KMS-11 (cell line): ENCODE measurements at regions not wholly inside any gene's neighbourhood (a gene's known extent, or its start where the extent isn't known, plus 50 kb on each side); places are given as distances from the start of the nearest gene placed in this dataset.

Experiments
- H2AFZ ChIP-seq: fragments of 200-600 bp; sonication (generic); 2 replicates; pipeline ENCODE4 v1.6.1; 2016; ENCODE audit warnings: antibody characterized with exemption, mixed run types, low read depth
- H3K27ac ChIP-seq: fragments of 200-600 bp; sonication (generic); 2 replicates; pipeline ENCODE4 v1.6.1; 2016; ENCODE audit warnings: mild to moderate bottlenecking, mixed run types
- H3K27me3 ChIP-seq: fragments of 200-600 bp; sonication (generic); 2 replicates; pipeline ENCODE4 v1.6.1; 2017; ENCODE audit warnings: mild to moderate bottlenecking, low read depth, mixed run types, moderate library complexity; ENCODE audit not compliant: insufficient read depth
- H3K36me3 ChIP-seq: fragments of 200-600 bp; sonication (generic); 2 replicates; pipeline ENCODE4 v1.6.1; 2017; ENCODE audit warnings: mild to moderate bottlenecking, mixed run types; ENCODE audit not compliant: insufficient read depth
- H3K4me1 ChIP-seq: fragments of 200-600 bp; sonication (generic); 2 replicates; pipeline ENCODE4 v1.6.1; 2016; ENCODE audit warnings: mild to moderate bottlenecking, low read depth, mixed run types; ENCODE audit not compliant: poor library complexity, severe bottlenecking
- H3K4me2 ChIP-seq: fragments of 200-600 bp; sonication (generic); 2 replicates; pipeline ENCODE4 v1.7.0; 2016; ENCODE audit warnings: mild to moderate bottlenecking, mixed run types
- H3K4me3 ChIP-seq: fragments of 200-600 bp; sonication (generic); IDR thresholded peaks from 2 replicates; pipeline ENCODE4 v1.6.1; 2017; ENCODE audit warnings: low read depth, low read length, mixed read lengths; ENCODE audit not compliant: insufficient read depth
- H3K79me2 ChIP-seq: fragments of 200-600 bp; sonication (generic); 2 replicates; pipeline ENCODE4 v1.6.1; 2016; ENCODE audit warnings: low read depth, mixed run types; ENCODE audit not compliant: insufficient read depth
- H3K9ac ChIP-seq: fragments of 200-600 bp; sonication (generic); 2 replicates; pipeline ENCODE4 v1.6.1; 2016; ENCODE audit warnings: mild to moderate bottlenecking, mixed run types
- H4K20me1 ChIP-seq: fragments of 200-600 bp; sonication (generic); 2 replicates; pipeline ENCODE4 v1.6.1; 2016; ENCODE audit warnings: mild to moderate bottlenecking, mixed run types; ENCODE audit not compliant: insufficient read depth
- CTCF ChIP-seq: fragments of 200-600 bp; sonication (generic); conservative IDR thresholded peaks from 2 replicates; pipeline ENCODE4 v1.6.1; 2017; ENCODE audit warnings: low read depth, mild to moderate bottlenecking, antibody characterized with exemption, low read length, moderate library complexity, mixed read lengths

DNA sequence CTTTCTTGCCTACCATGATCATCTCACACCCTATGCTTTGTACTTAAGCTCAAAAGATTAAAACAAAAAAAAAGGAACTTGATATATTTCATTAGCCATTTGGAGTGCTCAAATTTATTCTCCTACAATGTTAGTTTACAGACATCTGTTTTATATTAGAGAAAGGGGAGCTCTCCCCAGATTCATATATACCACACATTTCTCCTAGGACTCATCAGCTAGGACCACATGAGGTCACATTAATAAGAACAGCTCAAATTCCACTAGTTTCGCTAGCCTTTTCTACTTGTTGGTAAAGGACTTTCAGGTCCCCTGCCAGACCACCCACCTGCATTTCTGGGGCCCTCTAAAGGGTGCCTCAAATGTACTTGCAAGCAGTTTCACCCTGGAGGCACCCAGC lies 151.2 kb upstream of the MMADHC start:
- TF ChIP-seq CTCF: no peak
- Histone ChIP-seq H3K9ac (no peak overlapping the region), H3K36me3 (no peaks in the 10 kb centered on the region), H3K79me2 (no peaks in the 10 kb centered on the region), H3K4me3 (no peak overlapping the region), H3K27ac (no peak overlapping the region), H3K27me3 (no peaks in the 10 kb centered on the region), H4K20me1 (no peaks in the 10 kb centered on the region), H3K4me1 (peaks cover 16% of the 10 kb centered on the region), H2AFZ (no peak overlapping the region), H3K4me2 (no peak overlapping the region; the same call in 1 of the 2 replicates)

DNA sequence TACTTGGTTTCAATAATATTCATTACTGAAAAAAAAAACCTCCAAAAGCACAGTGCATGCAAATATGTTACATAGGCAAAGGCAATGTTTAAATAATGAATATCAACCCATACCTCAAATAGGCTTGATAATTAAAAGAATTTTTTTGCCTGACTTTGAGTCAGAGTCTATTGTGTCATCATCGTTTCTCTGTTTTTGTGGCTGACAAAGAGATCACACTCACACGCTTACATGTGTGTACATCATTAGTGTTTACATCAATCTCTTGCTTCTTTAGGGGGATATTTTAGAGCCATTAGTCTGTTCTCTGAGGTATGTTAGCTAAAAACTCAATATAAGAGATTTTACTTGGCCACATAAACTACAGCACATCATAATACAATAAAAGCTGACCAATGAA lies 150.3 kb upstream of the MMADHC start:
- no peak for TF ChIP-seq CTCF
- H3K27me3 ChIP-seq: no peaks in the 10 kb centered on the region
- no peak overlapping the region for H3K27ac ChIP-seq
- H2AFZ ChIP-seq: no peak overlapping the region
- no peak overlapping the region for H3K9ac ChIP-seq
- H4K20me1 ChIP-seq: no peaks in the 10 kb centered on the region
- peaks cover 16% of the 10 kb centered on the region for H3K4me1 ChIP-seq
- no peaks in the 10 kb centered on the region for H3K36me3 ChIP-seq
- no peaks in the 10 kb centered on the region for H3K79me2 ChIP-seq
- H3K4me3 ChIP-seq: no peak overlapping the region
- no peak overlapping the region for H3K4me2 ChIP-seq

GRCh38 chr2:149735237-149735958 lies 147.8 kb upstream of the MMADHC start:
- no peaks in the 10 kb centered on the region for H3K27me3 ChIP-seq
- H3K27ac ChIP-seq: no peak overlapping the region
- H3K4me1 ChIP-seq: peaks cover 16% of the 10 kb centered on the region
- no peak overlapping the region for H3K9ac ChIP-seq
- no peak overlapping the region for H3K4me3 ChIP-seq
- no peak for TF ChIP-seq CTCF
- H3K4me2 ChIP-seq: no peak overlapping the region
- no peaks in the 10 kb centered on the region for H4K20me1 ChIP-seq
- no peaks in the 10 kb centered on the region for H3K36me3 ChIP-seq
- H2AFZ ChIP-seq: no peak overlapping the region
- H3K79me2 ChIP-seq: no peaks in the 10 kb centered on the region

DNA sequence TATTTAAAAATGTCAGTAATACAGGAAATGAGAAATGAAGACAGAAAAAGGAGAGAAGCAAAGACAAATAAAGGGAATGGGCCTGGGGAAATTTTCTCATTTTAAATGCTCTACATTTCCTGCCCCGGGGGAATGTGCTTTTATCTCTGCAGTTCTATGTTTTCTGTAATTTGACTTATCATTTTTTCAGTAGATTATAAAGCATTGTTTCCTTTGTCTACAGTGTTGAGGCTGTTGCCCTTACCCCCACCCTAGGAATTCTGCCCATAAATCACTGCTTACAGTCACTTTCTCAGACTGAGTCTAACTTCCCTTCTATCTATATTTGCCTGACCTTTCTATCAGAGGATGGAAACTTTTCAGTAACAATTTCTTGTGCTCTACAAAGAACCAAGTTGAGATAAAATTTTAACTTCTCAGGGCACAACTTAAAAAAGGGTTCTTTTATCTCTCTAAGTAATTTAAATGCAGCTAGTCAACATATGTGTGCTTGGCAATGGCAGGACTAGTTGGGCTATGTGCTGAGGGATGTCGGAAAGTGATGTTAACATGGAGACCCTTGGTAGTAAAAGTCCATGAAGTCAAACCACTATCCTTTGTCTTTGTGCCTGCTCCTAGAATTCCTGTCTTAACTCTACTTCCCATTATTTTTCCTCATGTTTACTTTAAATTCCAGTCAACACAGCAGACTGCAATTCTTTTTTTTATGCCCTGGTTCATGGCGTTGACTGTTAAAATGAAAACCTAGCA lies 146.5 kb upstream of the MMADHC start:
- H3K27me3 ChIP-seq: no peaks in the 10 kb centered on the region
- no peaks in the 10 kb centered on the region for H3K79me2 ChIP-seq
- no peaks in the 10 kb centered on the region for H4K20me1 ChIP-seq
- H3K36me3 ChIP-seq: no peaks in the 10 kb centered on the region
- H3K9ac ChIP-seq: no peak overlapping the region
- H3K4me3 ChIP-seq: no peak overlapping the region
- no peak overlapping the region for H3K27ac ChIP-seq
- no peak overlapping the region for H3K4me2 ChIP-seq
- peaks cover 14% of the 10 kb centered on the region for H3K4me1 ChIP-seq
- no peak for TF ChIP-seq CTCF
- H2AFZ ChIP-seq: no peak overlapping the region
